ENCODE measurements at regions not wholly inside any gene's neighbourhood (a gene's known extent, or its start where the extent isn't known, plus 50 kb on each side); places are given as distances from the start of the nearest gene placed in this dataset.

DNA sequence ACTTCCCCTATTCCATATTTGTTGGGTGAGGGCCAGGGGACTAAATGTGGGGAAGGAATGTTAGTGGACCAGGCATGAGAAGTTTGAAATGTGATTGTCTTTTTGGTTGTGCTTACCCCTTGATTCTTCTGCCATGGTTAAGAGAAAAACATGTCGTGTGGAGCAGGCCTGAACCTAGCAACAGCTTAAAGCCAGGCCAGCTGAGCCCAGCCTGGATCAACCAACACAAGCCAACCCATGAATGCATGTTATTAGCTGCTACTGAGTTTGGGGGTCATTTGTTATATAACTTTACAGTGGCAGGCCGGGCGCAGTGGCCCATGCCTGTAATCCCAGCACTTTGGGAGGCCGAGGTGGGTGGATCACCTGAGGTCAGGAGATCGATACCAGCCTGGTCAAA is 52.4 kb upstream of the TRIO start:
- DNase-seq (ENCODE audit: low read depth) = no peak
- TF ChIP-seq, protein P1, sequence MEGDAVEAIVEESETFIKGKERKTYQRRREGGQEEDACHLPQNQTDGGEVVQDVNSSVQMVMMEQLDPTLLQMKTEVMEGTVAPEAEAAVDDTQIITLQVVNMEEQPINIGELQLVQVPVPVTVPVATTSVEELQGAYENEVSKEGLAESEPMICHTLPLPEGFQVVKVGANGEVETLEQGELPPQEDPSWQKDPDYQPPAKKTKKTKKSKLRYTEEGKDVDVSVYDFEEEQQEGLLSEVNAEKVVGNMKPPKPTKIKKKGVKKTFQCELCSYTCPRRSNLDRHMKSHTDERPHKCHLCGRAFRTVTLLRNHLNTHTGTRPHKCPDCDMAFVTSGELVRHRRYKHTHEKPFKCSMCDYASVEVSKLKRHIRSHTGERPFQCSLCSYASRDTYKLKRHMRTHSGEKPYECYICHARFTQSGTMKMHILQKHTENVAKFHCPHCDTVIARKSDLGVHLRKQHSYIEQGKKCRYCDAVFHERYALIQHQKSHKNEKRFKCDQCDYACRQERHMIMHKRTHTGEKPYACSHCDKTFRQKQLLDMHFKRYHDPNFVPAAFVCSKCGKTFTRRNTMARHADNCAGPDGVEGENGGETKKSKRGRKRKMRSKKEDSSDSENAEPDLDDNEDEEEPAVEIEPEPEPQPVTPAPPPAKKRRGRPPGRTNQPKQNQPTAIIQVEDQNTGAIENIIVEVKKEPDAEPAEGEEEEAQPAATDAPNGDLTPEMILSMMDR (conservative IDR thresholded peaks at IDR 0.05; ENCODE audit: low read depth, low read length) = no peak
- no peak overlapping the region for H3K4me3 ChIP-seq (ENCODE audit: low read depth, low read length)

DNA sequence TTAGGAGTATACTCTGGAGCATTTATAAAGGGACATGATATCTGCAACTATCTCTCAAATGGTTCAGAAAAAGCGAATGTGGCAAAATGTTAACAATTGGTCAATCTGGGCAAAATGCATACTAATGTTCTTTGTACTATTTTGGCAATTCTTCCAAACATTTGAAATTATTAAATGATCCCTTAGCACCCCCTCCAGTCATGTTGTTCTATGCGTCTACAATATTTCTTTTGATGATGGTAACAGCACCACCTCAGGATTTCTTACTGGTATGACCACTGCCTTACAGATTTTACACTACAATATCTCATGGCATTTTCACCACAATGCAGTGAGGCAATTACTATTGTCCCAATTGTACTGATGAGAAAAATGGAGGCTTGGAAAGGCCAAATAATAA is 52.9 kb upstream of the TRIO start:
- TF ChIP-seq, protein P1 (conservative IDR thresholded peaks at IDR 0.05; ENCODE audit: low read depth, low read length) = no peak
- no peak for DNase-seq (ENCODE audit: low read depth)
- no peak overlapping the region for H3K4me3 ChIP-seq (ENCODE audit: low read depth, low read length)

DNA sequence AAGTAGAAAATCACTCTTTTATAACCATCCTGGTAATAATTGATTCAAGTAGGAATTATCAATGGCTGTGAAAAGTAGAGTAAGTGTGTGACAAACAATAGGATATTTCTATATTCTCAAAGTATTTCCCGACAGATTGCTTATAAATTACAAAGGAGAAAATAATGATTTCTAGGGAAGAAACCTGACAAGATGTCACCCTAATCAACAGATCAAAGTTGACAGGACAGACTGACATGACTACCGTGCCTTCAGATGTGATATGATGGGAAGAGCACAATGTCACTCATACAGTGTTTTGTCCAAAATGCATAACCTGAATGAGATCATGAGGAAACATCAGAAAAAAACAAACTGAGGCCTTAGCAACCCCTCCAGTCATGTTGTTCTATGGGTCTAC is 53.9 kb upstream of the TRIO start:
- no peak overlapping the region for H3K4me3 ChIP-seq (ENCODE audit: low read depth, low read length)
- DNase-seq (ENCODE audit: low read depth) = no peak
- TF ChIP-seq, protein P1 (conservative IDR thresholded peaks at IDR 0.05; ENCODE audit: low read depth, low read length) = no peak

DNA sequence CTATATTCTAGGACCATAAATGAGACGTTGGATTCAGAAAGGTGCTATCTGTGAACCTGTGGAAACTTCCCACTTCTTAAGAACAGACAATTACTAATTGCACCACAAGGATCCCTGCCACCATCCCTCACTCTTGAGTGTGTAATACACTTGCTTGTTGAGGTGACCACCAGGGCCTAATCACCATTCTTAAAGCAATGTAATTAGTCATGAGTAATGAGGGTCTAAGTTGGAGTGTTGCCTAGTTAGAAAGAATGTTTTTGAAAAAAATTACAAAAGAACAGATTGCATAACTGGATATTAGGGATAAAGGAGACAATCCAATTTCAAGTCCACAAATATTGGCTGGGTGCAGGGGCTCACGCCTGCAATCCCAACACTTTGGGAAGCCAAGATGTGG is 56.9 kb upstream of the TRIO start:
- peak; percentile 9 for DNase-seq (ENCODE audit: low read depth)
- TF ChIP-seq, protein P1 (conservative IDR thresholded peaks at IDR 0.05; ENCODE audit: low read depth, low read length) = no peak
- no peak overlapping the region for H3K4me3 ChIP-seq (ENCODE audit: low read depth, low read length)

DNA sequence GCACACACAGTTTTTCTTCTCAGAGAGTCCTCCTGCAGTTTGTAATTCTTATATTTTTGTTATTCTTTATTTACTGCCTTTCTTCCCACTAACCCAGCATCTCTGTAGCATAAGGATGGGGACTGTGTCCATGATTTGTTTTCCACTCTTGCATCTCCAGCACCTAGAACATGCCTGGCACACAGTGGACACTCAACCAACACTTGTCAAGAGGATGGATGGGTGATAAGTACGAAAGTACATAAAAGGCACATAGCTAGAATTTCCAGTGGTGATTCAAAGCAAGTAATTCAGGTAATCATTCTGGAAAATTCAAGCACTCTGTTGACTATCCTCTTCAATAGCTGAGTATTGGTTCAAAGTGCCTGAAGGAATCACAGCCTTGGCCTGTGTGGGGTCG is 60.2 kb upstream of the TRIO start:
- no peak for DNase-seq (ENCODE audit: low read depth)
- TF ChIP-seq, protein P1 (conservative IDR thresholded peaks at IDR 0.05; ENCODE audit: low read depth, low read length) = no peak
- H3K4me3 ChIP-seq (ENCODE audit: low read depth, low read length) = no peak overlapping the region

DNA sequence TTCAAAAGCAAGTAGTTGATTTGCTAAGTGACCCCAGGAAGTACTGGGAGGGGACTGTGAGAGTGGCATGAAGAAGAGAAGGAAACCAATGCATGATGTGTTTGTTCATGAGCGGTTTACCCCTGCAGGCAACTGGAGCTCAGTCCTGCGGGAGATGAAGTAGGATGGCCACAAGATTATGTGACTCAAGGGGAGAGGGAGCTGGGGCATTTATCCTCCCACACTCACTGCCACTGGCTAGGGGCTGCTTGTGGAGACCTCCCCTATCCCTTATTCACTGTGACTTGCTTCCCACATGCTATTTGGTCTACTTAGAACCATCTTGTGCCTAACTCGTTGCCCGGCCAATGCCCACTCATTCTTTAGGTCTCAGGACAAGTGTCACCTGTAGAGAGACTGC is 60.6 kb upstream of the TRIO start:
- TF ChIP-seq, protein P1 (conservative IDR thresholded peaks at IDR 0.05; ENCODE audit: low read depth, low read length) = no peak
- DNase-seq (ENCODE audit: low read depth) = no peak
- H3K4me3 ChIP-seq (ENCODE audit: low read depth, low read length) = no peak overlapping the region

DNA sequence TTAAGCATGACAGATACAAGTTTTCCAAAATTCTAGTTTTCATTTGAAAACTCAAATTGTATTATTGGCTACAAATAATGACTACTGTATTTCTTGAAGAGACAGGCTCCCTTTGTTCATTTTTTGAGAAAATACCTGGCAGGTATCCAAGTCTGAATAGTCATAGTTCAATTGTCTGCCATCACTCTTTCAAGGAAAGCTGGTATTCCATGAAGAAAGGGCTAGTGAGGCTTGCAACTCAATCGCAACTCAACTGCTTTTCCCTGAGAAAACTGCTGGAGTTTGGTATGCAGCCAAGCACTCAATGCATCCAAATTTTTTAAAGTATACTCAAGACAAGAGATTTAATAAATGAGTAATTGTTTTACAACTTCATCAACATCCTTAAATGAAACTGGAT is 61.4 kb upstream of the TRIO start:
- no peak for DNase-seq (ENCODE audit: low read depth)
- no peak overlapping the region for H3K4me3 ChIP-seq (ENCODE audit: low read depth, low read length)
- TF ChIP-seq, protein P1 (conservative IDR thresholded peaks at IDR 0.05; ENCODE audit: low read depth, low read length) = no peak
